GM12873 (cell line): ENCODE measurements at regions not wholly inside any gene's neighbourhood (a gene's known extent, or its start where the extent isn't known, plus 50 kb on each side); places are given as distances from the start of the nearest gene placed in this dataset.

Experiments
- TF ChIP-seq, protein P1 (sequence below): IDR thresholded peaks from 2 replicates; pipeline ENCODE4 v1.5.1; 2012; ENCODE audit warnings: low read depth, mild to moderate bottlenecking, moderate library complexity, low read length, control low read depth; ENCODE audit not compliant: insufficient read depth; ENCODE audit errors: missing control alignments

DNA sequence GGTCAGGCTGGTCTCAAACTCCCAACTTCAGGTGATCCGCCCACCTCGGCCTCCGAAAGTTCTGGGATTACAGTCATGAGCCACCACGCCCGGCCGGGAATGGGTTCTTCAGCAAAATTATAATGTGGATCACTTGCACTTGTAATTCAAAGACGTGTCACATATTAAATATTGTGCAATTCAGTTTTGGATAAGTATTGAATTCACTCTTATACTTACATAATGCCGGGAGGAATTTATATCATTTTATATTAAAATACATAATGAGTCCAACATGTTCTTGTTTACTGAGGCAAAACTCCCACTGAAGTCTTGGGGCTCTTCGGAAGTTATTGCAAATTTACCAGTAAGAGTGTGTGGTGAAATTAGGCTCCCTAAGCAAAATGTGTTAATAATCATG is 635.2 kb upstream of the LUZP2 start:
- TF ChIP-seq, protein P1, sequence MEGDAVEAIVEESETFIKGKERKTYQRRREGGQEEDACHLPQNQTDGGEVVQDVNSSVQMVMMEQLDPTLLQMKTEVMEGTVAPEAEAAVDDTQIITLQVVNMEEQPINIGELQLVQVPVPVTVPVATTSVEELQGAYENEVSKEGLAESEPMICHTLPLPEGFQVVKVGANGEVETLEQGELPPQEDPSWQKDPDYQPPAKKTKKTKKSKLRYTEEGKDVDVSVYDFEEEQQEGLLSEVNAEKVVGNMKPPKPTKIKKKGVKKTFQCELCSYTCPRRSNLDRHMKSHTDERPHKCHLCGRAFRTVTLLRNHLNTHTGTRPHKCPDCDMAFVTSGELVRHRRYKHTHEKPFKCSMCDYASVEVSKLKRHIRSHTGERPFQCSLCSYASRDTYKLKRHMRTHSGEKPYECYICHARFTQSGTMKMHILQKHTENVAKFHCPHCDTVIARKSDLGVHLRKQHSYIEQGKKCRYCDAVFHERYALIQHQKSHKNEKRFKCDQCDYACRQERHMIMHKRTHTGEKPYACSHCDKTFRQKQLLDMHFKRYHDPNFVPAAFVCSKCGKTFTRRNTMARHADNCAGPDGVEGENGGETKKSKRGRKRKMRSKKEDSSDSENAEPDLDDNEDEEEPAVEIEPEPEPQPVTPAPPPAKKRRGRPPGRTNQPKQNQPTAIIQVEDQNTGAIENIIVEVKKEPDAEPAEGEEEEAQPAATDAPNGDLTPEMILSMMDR: no peak

DNA sequence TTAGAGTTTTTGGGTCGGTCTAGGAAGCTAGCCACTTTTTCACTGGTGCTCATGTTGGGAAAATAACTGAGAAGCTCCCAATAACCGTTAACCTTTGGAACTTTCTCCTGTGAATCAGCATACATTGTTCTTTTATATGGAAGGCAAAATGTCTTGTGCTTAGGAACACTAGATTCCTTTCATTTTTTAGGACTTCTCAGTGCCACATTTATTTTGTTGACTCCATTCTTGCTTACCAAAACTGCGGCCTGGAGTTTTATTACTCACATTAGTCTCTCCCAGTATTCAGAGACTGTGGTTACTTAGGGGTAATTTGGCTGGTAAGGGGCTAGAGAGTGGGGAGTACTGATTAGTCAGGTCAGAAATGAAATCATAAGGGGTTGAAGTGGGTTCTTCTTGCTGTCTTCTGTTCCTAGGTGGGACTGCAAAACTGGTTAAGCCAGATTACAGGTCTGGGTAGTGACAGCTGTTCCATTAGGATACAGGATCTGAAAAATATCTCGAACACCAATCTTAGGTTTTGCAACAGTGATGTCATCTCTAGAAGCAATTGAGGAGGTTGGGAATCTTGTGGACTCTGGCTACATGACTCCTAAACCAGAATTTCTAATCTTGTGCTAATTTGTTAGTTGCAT is 631.4 kb upstream of the LUZP2 start:
- TF ChIP-seq, protein P1: no peak

DNA sequence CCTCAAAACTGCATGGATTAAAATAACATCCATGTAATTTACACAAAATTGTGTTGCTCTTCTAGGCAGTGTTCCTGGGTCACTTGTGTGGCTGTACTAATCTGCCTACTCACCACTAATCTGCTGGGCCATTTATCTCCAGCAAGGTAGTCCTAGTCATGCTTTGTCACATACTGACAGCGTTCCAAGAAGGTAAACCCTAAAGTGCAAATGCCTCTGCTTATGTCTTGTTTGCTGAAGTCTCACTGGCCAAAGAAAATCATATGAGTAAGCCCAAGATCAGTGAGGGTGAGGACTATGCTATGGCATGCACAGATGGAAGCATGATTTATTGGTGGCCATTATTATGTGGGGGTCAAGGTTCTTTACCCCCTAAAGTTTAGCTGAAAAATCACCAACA is 630.2 kb upstream of the LUZP2 start:
- TF ChIP-seq, protein P1: no peak

DNA sequence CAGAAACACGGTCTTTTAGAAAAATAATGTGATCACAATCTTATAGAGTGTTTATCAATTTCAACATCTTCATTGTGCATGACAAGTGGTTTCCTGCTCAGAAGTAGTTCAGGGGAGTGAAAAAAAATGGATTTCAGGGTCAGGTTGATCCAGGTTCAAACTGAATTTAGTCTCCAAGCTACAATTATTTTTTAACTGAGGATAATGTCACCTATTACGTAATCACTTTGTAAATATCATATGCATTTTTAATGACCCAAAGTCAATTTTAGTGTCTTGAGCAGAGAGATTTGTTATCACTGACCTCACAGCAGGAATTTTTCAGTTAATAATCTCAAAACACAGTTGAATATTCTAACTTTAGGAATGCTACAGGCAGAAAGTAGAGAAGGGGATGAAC is 627.2 kb upstream of the LUZP2 start:
- TF ChIP-seq, protein P1: no peak

DNA sequence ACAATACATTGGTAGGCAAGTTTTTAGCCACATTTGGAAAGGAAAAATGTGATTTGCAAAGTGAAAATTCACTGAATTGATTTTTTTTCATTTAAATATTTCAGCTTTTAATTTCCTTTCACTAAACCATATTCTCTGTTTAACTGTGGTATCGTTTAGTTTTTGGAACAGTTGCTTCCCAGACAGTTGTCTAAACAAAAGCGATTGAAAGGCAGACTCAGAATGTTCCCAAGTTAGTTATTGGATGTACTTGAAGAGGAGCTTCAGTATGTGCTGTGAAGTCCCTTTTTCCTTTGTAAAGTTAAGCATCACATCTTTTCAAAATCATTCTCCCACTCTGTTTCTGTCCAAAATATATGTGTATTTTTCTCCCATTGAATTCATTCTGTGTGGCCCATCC is 623.4 kb upstream of the LUZP2 start:
- TF ChIP-seq, protein P1: no peak

DNA sequence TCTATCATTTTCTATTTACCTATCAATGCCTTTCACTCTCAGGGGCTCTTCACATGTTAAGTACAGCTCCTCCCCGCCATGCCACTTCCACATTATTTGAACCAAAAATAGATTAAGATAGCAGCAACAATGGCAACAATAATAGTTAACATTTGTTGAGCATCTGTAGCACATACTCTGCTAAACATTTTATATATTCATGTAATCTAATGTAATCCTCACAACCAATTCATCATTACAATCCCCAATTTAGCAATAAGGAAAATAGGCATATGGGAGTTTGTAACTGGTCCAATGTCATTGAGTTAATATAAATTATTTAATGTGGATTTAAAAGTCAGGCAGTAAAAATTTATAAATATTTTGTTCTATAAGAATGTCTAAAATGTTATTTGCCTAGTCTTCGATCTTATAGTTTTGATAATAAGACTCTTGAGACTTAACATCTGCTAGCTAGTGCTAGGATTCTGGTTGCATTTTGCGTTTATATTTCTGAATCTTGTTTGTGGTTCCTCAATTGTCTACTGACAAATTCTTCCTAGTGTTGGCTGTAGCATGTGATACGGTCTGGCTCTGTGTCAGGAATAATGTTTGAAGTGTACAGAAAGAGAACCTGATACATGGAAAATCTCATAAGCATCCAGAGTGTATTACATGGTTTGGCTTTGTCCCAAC is 621.5 kb upstream of the LUZP2 start:
- TF ChIP-seq, protein P1: no peak

DNA sequence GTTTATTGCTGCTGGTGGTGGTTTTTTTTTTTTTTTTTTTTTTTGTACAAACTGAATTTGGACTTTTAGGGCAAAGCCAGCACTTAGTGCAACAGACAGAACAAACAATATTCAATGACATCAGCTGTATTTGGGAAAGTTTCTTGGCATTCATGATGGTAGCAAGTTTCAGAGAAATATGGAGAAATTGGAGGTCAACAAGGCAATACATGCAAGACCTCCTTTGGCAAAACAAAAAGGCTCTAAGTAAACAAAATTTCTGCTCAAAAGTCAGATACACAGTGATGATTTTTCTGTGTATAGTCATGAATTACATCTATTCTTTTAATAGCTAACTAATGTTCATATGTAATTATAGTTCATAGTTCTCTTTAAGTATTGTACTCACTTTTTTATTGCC is 612.5 kb upstream of the LUZP2 start:
- TF ChIP-seq, protein P1: no peak
